CD4-positive, alpha-beta T cell treated with Interleukin-1 beta for 1 hour (primary cell): ENCODE measurements at regions not wholly inside any gene's neighbourhood (a gene's known extent, or its start where the extent isn't known, plus 50 kb on each side); places are given as distances from the start of the nearest gene placed in this dataset.
"Not testable (repeated sequence)": the region's sequence is repeated elsewhere in the genome, so short reads cannot be mapped to it uniquely, and the experiment has no call there.

Experiments
- DNase-seq, 2 donors: peaks; one replicate each; pipeline ENCODE4 v3.0.0-alpha.2; 2020 to 2022

- DNase-seq, result no peak
Observed at GRCh38 chr5:8730194-8730593, 815.7 kb downstream of the SEMA5A start.

- DNase-seq, result not testable (repeated sequence)
Observed at GRCh38 chr5:8731110-8731509, 814.8 kb downstream of the SEMA5A start.

GRCh38 chr5:8740595-8740994 lies 805.3 kb downstream of the SEMA5A start:
- DNase-seq, result no peak

GRCh38 chr5:8749556-8749955 lies 796.3 kb downstream of the SEMA5A start:
- DNase-seq, result no peak

GRCh38 chr5:8750100-8750499 lies 795.8 kb downstream of the SEMA5A start:
- DNase-seq, result no peak

- no peak for DNase-seq
Observed at GRCh38 chr5:8751971-8752370, 793.9 kb downstream of the SEMA5A start.

- no peak for DNase-seq
Observed at GRCh38 chr5:8752595-8752994, 793.3 kb downstream of the SEMA5A start.

- no peak for DNase-seq
Observed at GRCh38 chr5:8756498-8757084, 789.3 kb downstream of the SEMA5A start.

GRCh38 chr5:8765886-8766285 lies 780.0 kb downstream of the SEMA5A start:
- DNase-seq, result no peak

GRCh38 chr5:8766448-8766847 lies 779.4 kb downstream of the SEMA5A start:
- DNase-seq, result no peak

- no peak for DNase-seq
Observed at GRCh38 chr5:8767111-8767510, 778.8 kb downstream of the SEMA5A start.

- no peak for DNase-seq
Observed at GRCh38 chr5:8767746-8768145, 778.1 kb downstream of the SEMA5A start.

- DNase-seq, result no peak
Observed at GRCh38 chr5:8769631-8770030, 776.2 kb downstream of the SEMA5A start.

- no peak for DNase-seq
Observed at GRCh38 chr5:8770431-8770830, 775.4 kb downstream of the SEMA5A start.

GRCh38 chr5:8773046-8773615 lies 772.7 kb downstream of the SEMA5A start:
- DNase-seq, result no peak

GRCh38 chr5:8784692-8785091 lies 761.2 kb downstream of the SEMA5A start:
- no peak for DNase-seq

GRCh38 chr5:8788246-8788645 lies 757.6 kb downstream of the SEMA5A start:
- DNase-seq, result no peak

- DNase-seq, result no peak
Observed at GRCh38 chr5:8805653-8806052, 740.2 kb downstream of the SEMA5A start.

- no peak for DNase-seq
Observed at GRCh38 chr5:8807636-8808035, 738.2 kb downstream of the SEMA5A start.

- DNase-seq, result no peak
Observed at GRCh38 chr5:8811581-8811980, 734.3 kb downstream of the SEMA5A start.

- no peak for DNase-seq
Observed at GRCh38 chr5:8813180-8813579, 732.7 kb downstream of the SEMA5A start.

- DNase-seq, result no peak
Observed at GRCh38 chr5:8814105-8814504, 731.8 kb downstream of the SEMA5A start.

- no peak for DNase-seq
Observed at GRCh38 chr5:8824371-8824770, 721.5 kb downstream of the SEMA5A start.

- no peak for DNase-seq
Observed at GRCh38 chr5:8825139-8825757, 720.6 kb downstream of the SEMA5A start.

- no peak for DNase-seq
Observed at GRCh38 chr5:8826508-8826907, 719.4 kb downstream of the SEMA5A start.
